ENCODE measurements at regions not wholly inside any gene's neighbourhood (a gene's known extent, or its start where the extent isn't known, plus 50 kb on each side); places are given as distances from the start of the nearest gene placed in this dataset.

GRCh38 chr11:19595840-19596751 lies 116.5 kb upstream of the NAV2 start:
- DNase-seq (ENCODE audit: low read depth in 3 of 3, low spot score in 1 of 3) = no peak

- no peak for DNase-seq (ENCODE audit: low read depth in 3 of 3, low spot score in 1 of 3)
Observed at GRCh38 chr11:19595499-19595839, 117.2 kb upstream of the NAV2 start.

- DNase-seq (ENCODE audit: low read depth in 3 of 3, low spot score in 1 of 3) = no peak
Observed at GRCh38 chr11:19594326-19594725, 118.3 kb upstream of the NAV2 start.

GRCh38 chr11:19592842-19593241 lies 119.8 kb upstream of the NAV2 start:
- no peak for DNase-seq (ENCODE audit: low read depth in 3 of 3, low spot score in 1 of 3)

GRCh38 chr11:19589567-19590260 lies 122.9 kb upstream of the NAV2 start:
- no peak for DNase-seq (ENCODE audit: low read depth in 3 of 3, low spot score in 1 of 3)

- no peak for DNase-seq (ENCODE audit: low read depth in 3 of 3, low spot score in 1 of 3)
Observed at GRCh38 chr11:19587979-19588378, 124.7 kb upstream of the NAV2 start.

- no peak for DNase-seq (ENCODE audit: low read depth in 3 of 3, low spot score in 1 of 3)
Observed at GRCh38 chr11:19580646-19581045, 132.0 kb upstream of the NAV2 start.

- no peak for DNase-seq (ENCODE audit: low read depth in 3 of 3, low spot score in 1 of 3)
Observed at GRCh38 chr11:19579957-19580356, 132.7 kb upstream of the NAV2 start.

GRCh38 chr11:19578871-19579270 lies 133.8 kb upstream of the NAV2 start:
- DNase-seq (ENCODE audit: low read depth in 3 of 3, low spot score in 1 of 3) = no peak

GRCh38 chr11:19577976-19578619 lies 134.5 kb upstream of the NAV2 start:
- DNase-seq (ENCODE audit: low read depth in 3 of 3, low spot score in 1 of 3) = no peak

- no peak for DNase-seq (ENCODE audit: low read depth in 3 of 3, low spot score in 1 of 3)
Observed at GRCh38 chr11:19577391-19577975, 135.2 kb upstream of the NAV2 start.

GRCh38 chr11:19576903-19577302 lies 135.7 kb upstream of the NAV2 start:
- no peak for DNase-seq (ENCODE audit: low read depth in 3 of 3, low spot score in 1 of 3)

GRCh38 chr11:19576054-19576453 lies 136.6 kb upstream of the NAV2 start:
- DNase-seq (ENCODE audit: low read depth in 3 of 3, low spot score in 1 of 3) = no peak

- no peak for DNase-seq (ENCODE audit: low read depth in 3 of 3, low spot score in 1 of 3)
Observed at GRCh38 chr11:19574916-19575315, 137.7 kb upstream of the NAV2 start.

GRCh38 chr11:19573666-19574065 lies 139.0 kb upstream of the NAV2 start:
- no peak for DNase-seq (ENCODE audit: low read depth in 3 of 3, low spot score in 1 of 3)

- DNase-seq (ENCODE audit: low read depth in 3 of 3, low spot score in 1 of 3) = no peak
Observed at GRCh38 chr11:19571906-19572305, 140.7 kb upstream of the NAV2 start.

GRCh38 chr11:19570889-19571288 lies 141.7 kb upstream of the NAV2 start:
- no peak for DNase-seq (ENCODE audit: low read depth in 3 of 3, low spot score in 1 of 3)

- DNase-seq (ENCODE audit: low read depth in 3 of 3, low spot score in 1 of 3) = no peak
Observed at GRCh38 chr11:19567996-19568395, 144.6 kb upstream of the NAV2 start.

GRCh38 chr11:19566583-19567379 lies 145.9 kb upstream of the NAV2 start:
- DNase-seq (ENCODE audit: low read depth in 3 of 3, low spot score in 1 of 3) = no peak

- DNase-seq (ENCODE audit: low read depth in 3 of 3, low spot score in 1 of 3) = no peak
Observed at GRCh38 chr11:19565639-19566038, 147.0 kb upstream of the NAV2 start.

GRCh38 chr11:19562156-19562555 lies 150.5 kb upstream of the NAV2 start:
- DNase-seq (ENCODE audit: low read depth in 3 of 3, low spot score in 1 of 3) = no peak
